GM21717 (cell line): ENCODE measurements at regions not wholly inside any gene's neighbourhood (a gene's known extent, or its start where the extent isn't known, plus 50 kb on each side); places are given as distances from the start of the nearest gene placed in this dataset.
"Not testable (repeated sequence)": the region's sequence is repeated elsewhere in the genome, so short reads cannot be mapped to it uniquely, and the experiment has no call there.

Experiments
- ATAC-seq: cut with Tn5 transposase; IDR thresholded peaks from one replicate; pipeline ENCODE4 v1.9.1; 2021; ENCODE audit warnings: mild to moderate bottlenecking, moderate library complexity; ENCODE audit not compliant: unreplicated experiment

- peak; percentile 19 for ATAC-seq
Observed at GRCh38 chr4:138113819-138114400, 128.2 kb downstream of the SLC7A11 start.

GRCh38 chr4:138112890-138113289, 129.3 kb downstream of the SLC7A11 start:
- not testable (repeated sequence) for ATAC-seq

- no peak for ATAC-seq
Observed at GRCh38 chr4:138112389-138112788, 129.8 kb downstream of the SLC7A11 start.

GRCh38 chr4:138111462-138112000, 130.6 kb downstream of the SLC7A11 start:
- ATAC-seq: no peak

- ATAC-seq: no peak
Observed at GRCh38 chr4:138110815-138111214, 131.3 kb downstream of the SLC7A11 start.

- no peak for ATAC-seq
Observed at GRCh38 chr4:138107023-138107422, 135.1 kb downstream of the SLC7A11 start.

- ATAC-seq: no peak
Observed at GRCh38 chr4:138105331-138105730, 136.8 kb downstream of the SLC7A11 start.

- no peak for ATAC-seq
Observed at GRCh38 chr4:138104284-138104680, 137.9 kb downstream of the SLC7A11 start.

- ATAC-seq: no peak
Observed at GRCh38 chr4:138103597-138104283, 138.4 kb downstream of the SLC7A11 start.

- ATAC-seq: no peak
Observed at GRCh38 chr4:138099385-138099784, 142.8 kb downstream of the SLC7A11 start.

GRCh38 chr4:138097912-138098600, 144.1 kb downstream of the SLC7A11 start:
- ATAC-seq: no peak

GRCh38 chr4:138096384-138097062, 145.6 kb downstream of the SLC7A11 start:
- ATAC-seq: no peak

GRCh38 chr4:138095378-138095777, 146.8 kb downstream of the SLC7A11 start:
- ATAC-seq: no peak

- ATAC-seq: no peak
Observed at GRCh38 chr4:138092060-138092459, 150.1 kb downstream of the SLC7A11 start.

- no peak for ATAC-seq
Observed at GRCh38 chr4:138090918-138091676, 151.1 kb downstream of the SLC7A11 start.

GRCh38 chr4:138090150-138090917, 151.8 kb downstream of the SLC7A11 start:
- ATAC-seq: peak; percentile 91

GRCh38 chr4:138088449-138089208, 153.5 kb downstream of the SLC7A11 start:
- no peak for ATAC-seq

- ATAC-seq: no peak
Observed at GRCh38 chr4:138087066-138087719, 155.0 kb downstream of the SLC7A11 start.
